HCT116 (cell line): ENCODE measurements at regions not wholly inside any gene's neighbourhood (a gene's known extent, or its start where the extent isn't known, plus 50 kb on each side); places are given as distances from the start of the nearest gene placed in this dataset.

Source experiments
- ATAC-seq: fragments of 200-7000 bp; cut with Tn5 transposase; 2 replicates; pipeline ENCODE4 v1.9.1; 2020; ENCODE audit warnings: mild to moderate bottlenecking, moderate library complexity
- BruUV-seq: library from RNA; stranded (reverse); fragments of 400-500 nt; replicated peaks from 2 replicates; lab custom pipeline; 2021; lab: Mats Ljungman, UMichigan
- CTCF ChIA-PET: fragments of 300-600 bp; sonication (Branson Sonifier 250); formaldehyde crosslinking; loops from one replicate; lab custom pipeline; 2021; ENCODE audit warnings: antibody characterized with exemption; lab: Charles Lee
- POLR2A ChIA-PET: fragments of 300-600, 350-600 bp; sonication (Branson Sonifier 250); formaldehyde crosslinking; loops from one replicate; lab custom pipeline; 2021; ENCODE audit warnings: antibody characterized with exemption; lab: Charles Lee
- RAD21 ChIA-PET, 2 experiments: fragments of 300-600 bp; sonication (Branson Sonifier 250); formaldehyde crosslinking; loops; one replicate each; lab custom pipeline; 2023; ENCODE audit warnings: low total read pairs in 2 of 2; ENCODE audit not compliant: uncharacterized antibody in 2 of 2, unreplicated experiment in 2 of 2, low non-redundant PET in 1 of 2; lab: Charles Lee
- DNase-seq: peaks from one replicate; pipeline ENCODE4 v3.0.0-alpha.2; 2010; ENCODE audit warnings: low read depth, low spot score
- H2AFZ ChIP-seq: fragments of 200-600 bp; shearing (Covaris generic), sonication (generic); 2 replicates; pipeline ENCODE4 v1.6.1; 2017; ENCODE audit warnings: low read depth, mixed run types, mixed read lengths, antibody characterized with exemption, low read length; ENCODE audit not compliant: poor library complexity, severe bottlenecking
- H3K27ac ChIP-seq: 2 replicates; pipeline ENCODE4 v1.5.1; 2012; ENCODE audit warnings: low read depth, low read length
- H3K27me3 ChIP-seq: fragments of 200-600 bp; sonication (generic); 2 replicates; pipeline ENCODE4 v1.6.1; 2016; ENCODE audit warnings: mixed run types, low read length, mixed read lengths; ENCODE audit not compliant: insufficient read depth
- H3K36me3 ChIP-seq, 2 experiments: fragments of 200-500 bp in 1 of 2; fragments of 200-600 bp in 1 of 2; sonication (Bioruptor generic) in 1 of 2; sonication (generic) in 1 of 2; 2 replicates each; pipeline versions ENCODE4 v1.5.1 to v1.6.1; 2014 to 2016; ENCODE audit warnings: low read length in 2 of 2, inconsistent platforms in 1 of 2, mixed read lengths in 1 of 2, mixed run types in 1 of 2; ENCODE audit not compliant: insufficient read depth in 2 of 2, control insufficient read depth in 1 of 2
- H3K4me1 ChIP-seq, 2 experiments: fragments of 200-600 bp in 1 of 2; sonication (generic) in 1 of 2; 2 replicates each; pipeline versions ENCODE4 v1.5.1 to v1.6.1; 2012 to 2017; ENCODE audit warnings: low read length in 2 of 2, inconsistent platforms in 1 of 2, mild to moderate bottlenecking in 1 of 2, mixed read lengths in 1 of 2, mixed run types in 1 of 2, moderate library complexity in 1 of 2; ENCODE audit not compliant: insufficient read depth in 2 of 2, control insufficient read depth in 1 of 2
- H3K4me2 ChIP-seq: fragments of 200-600 bp; sonication (generic); 2 replicates; pipeline ENCODE4 v1.6.1; 2017; ENCODE audit warnings: mixed run types, low read length, mixed read lengths
- H3K4me3 ChIP-seq, 2 experiments: fragments of 200-600 bp in 1 of 2; sonication (generic) in 1 of 2; replicated peaks in 1 of 2; 2 replicates each; pipeline ENCODE4 v1.5.1; 2011 to 2016; ENCODE audit warnings: low read length in 2 of 2, control low read depth in 1 of 2, low read depth in 1 of 2, mild to moderate bottlenecking in 1 of 2, mixed read lengths in 1 of 2, mixed run types in 1 of 2
- H3K79me2 ChIP-seq: fragments of 200-600 bp; sonication (generic); 2 replicates; pipeline ENCODE4 v1.6.1; 2017; ENCODE audit warnings: mild to moderate bottlenecking, mixed run types, low read length, moderate library complexity, mixed read lengths; ENCODE audit not compliant: insufficient read depth
- H3K9ac ChIP-seq: fragments of 200-600 bp; sonication (generic); 2 replicates; pipeline ENCODE4 v1.6.1; 2016; ENCODE audit warnings: low read length, mixed read lengths
- H3K9me2 ChIP-seq: fragments of 200-600 bp; sonication (generic), shearing (Covaris generic); 2 replicates; pipeline ENCODE4 v1.6.1; 2017; ENCODE audit warnings: mixed run types, mild to moderate bottlenecking, moderate library complexity; ENCODE audit not compliant: insufficient read depth
- H3K9me3 ChIP-seq, 2 experiments: fragments of 200-500 bp in 1 of 2; fragments of 200-600 bp in 1 of 2; sonication (Bioruptor generic) in 1 of 2; sonication (generic) in 1 of 2; 2 replicates each; pipeline ENCODE4 v1.6.1; 2014 to 2017; ENCODE audit warnings: low read length in 2 of 2, mixed read lengths in 2 of 2, inconsistent platforms in 1 of 2, low read depth in 1 of 2, mild to moderate bottlenecking in 1 of 2, mixed run types in 1 of 2, moderate library complexity in 1 of 2; ENCODE audit not compliant: control insufficient read depth in 1 of 2, insufficient read depth in 1 of 2
- H4K20me1 ChIP-seq: fragments of 200-600 bp; sonication (generic), shearing (Covaris generic); 2 replicates; pipeline ENCODE4 v1.6.1; 2017; ENCODE audit warnings: mixed run types, mild to moderate bottlenecking, moderate library complexity; ENCODE audit not compliant: insufficient read depth
- CBX3 ChIP-seq: IDR thresholded peaks from 2 replicates; pipeline ENCODE4 v1.6.1; 2012; ENCODE audit warnings: low read depth
- CEBPB ChIP-seq: IDR thresholded peaks from 2 replicates; pipeline ENCODE4 v1.6.1; 2012; ENCODE audit warnings: low read depth
- CTCF ChIP-seq, 3 experiments: fragments of 200-600 bp in 1 of 3; sonication (generic) in 1 of 3; IDR thresholded peaks in 2 of 3; conservative IDR thresholded peaks in 1 of 3; 2 replicates each; pipeline ENCODE4 v1.5.1; 2012 to 2017; ENCODE audit warnings: low read depth in 2 of 3, low read length in 2 of 3, antibody characterized with exemption in 1 of 3, borderline replicate concordance in 1 of 3, control low read depth in 1 of 3, mild to moderate bottlenecking in 1 of 3, mixed read lengths in 1 of 3, mixed run types in 1 of 3, moderate library complexity in 1 of 3; ENCODE audit not compliant: insufficient read depth in 1 of 3
- EGR1 ChIP-seq: IDR thresholded peaks from 2 replicates; pipeline ENCODE4 v1.6.1; 2012; ENCODE audit warnings: low read depth
- ELF1 ChIP-seq: IDR thresholded peaks from 2 replicates; pipeline ENCODE4 v1.6.1; 2012; ENCODE audit warnings: low read depth, borderline replicate concordance
- EZH2phosphoT487 ChIP-seq: fragments of 200-600 bp; IDR thresholded peaks from 2 replicates; pipeline ENCODE4 v1.6.1; 2018; ENCODE audit warnings: antibody characterized with exemption, borderline replicate concordance
- MAX ChIP-seq: IDR thresholded peaks from 2 replicates; pipeline ENCODE4 v1.6.1; 2012
- RAD21 ChIP-seq: IDR thresholded peaks from 2 replicates; pipeline ENCODE4 v1.6.1; 2012; ENCODE audit warnings: low read depth, mild to moderate bottlenecking
- SIN3A ChIP-seq: IDR thresholded peaks from 2 replicates; pipeline ENCODE4 v1.6.1; 2012; ENCODE audit warnings: low read depth
- TCF7L2 ChIP-seq: IDR thresholded peaks from 2 replicates; pipeline ENCODE4 v1.7.0; 2011; ENCODE audit warnings: borderline replicate concordance, inconsistent platforms; ENCODE audit not compliant: insufficient read depth, insufficient read length; ENCODE audit errors: extremely low read depth
- YY1 ChIP-seq: IDR thresholded peaks from 2 replicates; pipeline ENCODE4 v1.6.1; 2011; ENCODE audit warnings: low read length, low read depth, moderate library complexity, mild to moderate bottlenecking; ENCODE audit not compliant: insufficient replicate concordance; ENCODE audit errors: extremely low read depth
- ZFX ChIP-seq: fragments of 450-650 bp; IDR thresholded peaks from 2 replicates; pipeline ENCODE4 v1.6.1; 2017
- intact Hi-C: fragments of 100-400 bp; cut with micrococcal nuclease; formaldehyde crosslinking; loops from 2 replicates; pipeline ENCODE4 v1.10.0; 2022
- TF ChIP-seq, protein P1 (sequence below): IDR thresholded peaks from 2 replicates; pipeline ENCODE4 v1.6.1; 2012
- TF ChIP-seq, protein P2 (sequence below): IDR thresholded peaks from 2 replicates; pipeline ENCODE4 v1.6.1; 2011; ENCODE audit warnings: mild to moderate bottlenecking, low read length, moderate library complexity; ENCODE audit not compliant: insufficient replicate concordance; ENCODE audit errors: extremely low read depth

- no peak for ATAC-seq
- Histone ChIP-seq H3K27ac (no peak overlapping the region), H3K9me3 (no peaks in the 10 kb centered on the region), H3K4me3 (no peak overlapping the region), H3K79me2 (no peaks in the 10 kb centered on the region), H2AFZ (no peak overlapping the region), H3K4me1 (no peaks in the 10 kb centered on the region), H3K27me3 (peaks cover 7% of the 10 kb centered on the region; the same call in 1 of the 2 replicates), H3K4me2 (no peak overlapping the region), H3K9ac (no peak overlapping the region), H3K9me2 (no peaks in the 10 kb centered on the region), H3K36me3 (no peaks in the 10 kb centered on the region), H4K20me1 (no peaks in the 10 kb centered on the region)
- intact Hi-C loops: no loop called here
- CTCF ChIA-PET: no interaction called here
- POLR2A ChIA-PET: no interaction called here
- no peak for TF ChIP-seq CBX3
- TF ChIP-seq CTCF (IDR thresholded peaks at IDR 0.05 in 2 of 3, conservative IDR thresholded peaks at IDR 0.05 in 1 of 3; ENCODE audit: borderline replicate concordance in 1 of 3, insufficient read depth in 1 of 3, low read depth in 2 of 3, low read length in 2 of 3): no peak
- no peak for TF ChIP-seq YY1
- no peak for TF ChIP-seq CEBPB
- no peak for TF ChIP-seq MAX
- RAD21 ChIA-PET: no interaction called here
- no peak for DNase-seq
- no TSS peak for BruUV-seq
These were observed 103.1 kb upstream of the SULF2 start for GRCh38 chr20:47888351-47888750.

DNA sequence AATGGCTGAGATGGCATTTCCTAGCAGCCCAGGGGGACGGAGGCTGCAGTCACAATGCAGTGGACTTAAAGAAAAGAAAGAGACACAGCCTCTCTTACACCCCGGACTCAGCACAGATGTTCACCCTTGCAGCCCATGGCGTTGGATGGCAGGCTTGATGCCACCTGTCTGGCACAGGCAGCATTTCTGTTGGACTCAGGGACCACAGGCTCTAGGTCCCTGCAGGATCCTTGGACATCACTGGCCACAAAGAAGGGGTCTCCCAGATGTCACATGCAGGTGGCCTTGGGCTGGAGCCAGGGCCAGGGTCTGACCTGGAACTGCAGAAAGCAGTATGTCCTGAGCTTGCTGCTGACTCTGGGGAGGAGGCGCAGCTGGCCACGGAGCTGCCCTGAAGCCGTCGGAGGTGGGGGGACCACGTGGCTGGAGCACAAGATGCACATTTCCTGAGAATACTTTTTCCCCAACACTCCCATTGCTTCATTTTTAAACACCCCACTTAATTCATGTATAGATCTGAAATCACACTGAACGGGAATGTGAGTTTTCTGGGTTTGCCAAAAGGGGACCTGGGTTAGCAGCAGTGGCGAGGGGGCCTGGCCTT, 102.3 kb upstream of the SULF2 start:
- TF ChIP-seq, protein P1, sequence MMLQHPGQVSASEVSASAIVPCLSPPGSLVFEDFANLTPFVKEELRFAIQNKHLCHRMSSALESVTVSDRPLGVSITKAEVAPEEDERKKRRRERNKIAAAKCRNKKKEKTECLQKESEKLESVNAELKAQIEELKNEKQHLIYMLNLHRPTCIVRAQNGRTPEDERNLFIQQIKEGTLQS: no peak
- TF ChIP-seq ZFX (no peak), SIN3A (no peak), MAX (no peak), EZH2phosphoT487 (no peak), EGR1 (no peak), TCF7L2 (no peak), RAD21 (no peak), CEBPB (no peak), ELF1 (no peak)
- TF ChIP-seq, protein P2, sequence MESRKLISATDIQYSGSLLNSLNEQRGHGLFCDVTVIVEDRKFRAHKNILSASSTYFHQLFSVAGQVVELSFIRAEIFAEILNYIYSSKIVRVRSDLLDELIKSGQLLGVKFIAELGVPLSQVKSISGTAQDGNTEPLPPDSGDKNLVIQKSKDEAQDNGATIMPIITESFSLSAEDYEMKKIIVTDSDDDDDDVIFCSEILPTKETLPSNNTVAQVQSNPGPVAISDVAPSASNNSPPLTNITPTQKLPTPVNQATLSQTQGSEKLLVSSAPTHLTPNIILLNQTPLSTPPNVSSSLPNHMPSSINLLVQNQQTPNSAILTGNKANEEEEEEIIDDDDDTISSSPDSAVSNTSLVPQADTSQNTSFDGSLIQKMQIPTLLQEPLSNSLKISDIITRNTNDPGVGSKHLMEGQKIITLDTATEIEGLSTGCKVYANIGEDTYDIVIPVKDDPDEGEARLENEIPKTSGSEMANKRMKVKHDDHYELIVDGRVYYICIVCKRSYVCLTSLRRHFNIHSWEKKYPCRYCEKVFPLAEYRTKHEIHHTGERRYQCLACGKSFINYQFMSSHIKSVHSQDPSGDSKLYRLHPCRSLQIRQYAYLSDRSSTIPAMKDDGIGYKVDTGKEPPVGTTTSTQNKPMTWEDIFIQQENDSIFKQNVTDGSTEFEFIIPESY: no peak
- Histone ChIP-seq H3K27ac (no peak overlapping the region), H3K4me2 (no peak overlapping the region), H3K27me3 (peaks cover 10% of the 10 kb centered on the region; the same call in 1 of the 2 replicates), H3K79me2 (no peaks in the 10 kb centered on the region), H3K36me3 (no peaks in the 10 kb centered on the region), H3K9me2 (no peaks in the 10 kb centered on the region), H3K9ac (no peak overlapping the region), H2AFZ (no peak overlapping the region), H3K4me3 (no peak overlapping the region), H3K9me3 (no peaks in the 10 kb centered on the region), H3K4me1 (no peaks in the 10 kb centered on the region), H4K20me1 (no peaks in the 10 kb centered on the region)
- ATAC-seq (no peak), DNase-seq (no peak)
- BruUV-seq: no TSS peak
- POLR2A ChIA-PET: no interaction called here
- RAD21 ChIA-PET: no interaction called here
- CTCF ChIA-PET: no interaction called here
- intact Hi-C loops: no loop called here
